NCI-H1092 (cell line): ENCODE measurements at regions not wholly inside any gene's neighbourhood (a gene's known extent, or its start where the extent isn't known, plus 50 kb on each side); places are given as distances from the start of the nearest gene placed in this dataset.

Experiments
- DNase-seq: peaks from one replicate; lab custom pipeline; 2025; lab: John Stamatoyannopoulos, UW

DNA sequence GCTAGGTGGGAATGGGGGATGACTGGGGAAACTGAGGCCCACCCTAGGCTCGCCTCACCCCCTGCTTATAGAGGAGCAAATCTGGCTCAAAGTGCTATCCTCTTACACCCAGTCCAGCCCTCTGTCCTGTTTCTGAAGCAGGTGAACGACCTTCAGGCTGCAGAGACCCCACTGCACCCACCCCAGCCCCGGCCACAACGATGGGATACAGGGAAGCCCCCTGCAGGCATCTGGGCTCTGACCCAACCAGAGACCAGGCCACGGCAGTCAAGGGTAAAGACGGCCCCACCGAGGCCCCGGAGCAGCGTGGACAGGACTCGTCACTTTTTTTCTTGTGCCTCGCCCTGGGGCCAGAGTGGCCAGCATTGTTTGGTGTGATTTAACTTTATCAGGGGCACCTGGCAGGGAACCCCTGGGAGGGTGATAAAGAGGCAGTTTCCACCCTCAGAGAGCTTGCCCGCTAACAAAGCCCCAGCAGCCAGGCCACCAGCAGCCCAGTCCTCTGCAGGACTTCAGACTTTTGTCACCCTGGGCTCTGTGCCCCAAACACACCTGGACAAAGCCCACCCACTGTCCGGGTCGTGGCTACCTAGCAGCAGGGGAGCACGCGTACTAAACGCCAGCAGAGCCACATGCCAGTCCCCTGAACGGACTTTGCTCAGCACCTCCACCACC is 612.6 kb downstream of the TBC1D22A start:
- no peak for DNase-seq

DNA sequence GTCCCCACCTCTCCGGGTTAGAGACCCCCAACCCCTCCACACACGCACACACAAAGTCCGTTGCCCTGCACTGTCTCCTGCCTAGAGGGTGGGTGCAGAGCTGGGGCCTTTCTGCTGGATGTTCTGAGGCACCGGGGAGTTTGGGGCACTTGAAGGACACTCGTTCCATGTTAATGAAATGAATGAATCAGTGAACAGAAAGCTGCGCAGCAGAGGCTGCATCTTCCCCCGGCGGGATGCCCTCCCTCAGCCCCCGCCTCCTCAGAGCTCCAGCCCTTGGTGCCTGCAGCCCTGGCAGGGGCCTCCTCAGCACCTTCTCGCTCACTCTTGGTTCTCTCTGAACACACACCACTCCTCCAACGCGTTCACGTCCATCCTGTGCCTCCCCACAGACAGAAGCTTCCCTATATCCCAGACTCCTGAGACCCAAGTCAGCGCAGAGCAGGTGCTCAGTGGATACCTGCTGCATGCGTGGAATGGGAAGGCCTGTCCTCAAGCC is 611.9 kb downstream of the TBC1D22A start:
- DNase-seq = no peak

DNA sequence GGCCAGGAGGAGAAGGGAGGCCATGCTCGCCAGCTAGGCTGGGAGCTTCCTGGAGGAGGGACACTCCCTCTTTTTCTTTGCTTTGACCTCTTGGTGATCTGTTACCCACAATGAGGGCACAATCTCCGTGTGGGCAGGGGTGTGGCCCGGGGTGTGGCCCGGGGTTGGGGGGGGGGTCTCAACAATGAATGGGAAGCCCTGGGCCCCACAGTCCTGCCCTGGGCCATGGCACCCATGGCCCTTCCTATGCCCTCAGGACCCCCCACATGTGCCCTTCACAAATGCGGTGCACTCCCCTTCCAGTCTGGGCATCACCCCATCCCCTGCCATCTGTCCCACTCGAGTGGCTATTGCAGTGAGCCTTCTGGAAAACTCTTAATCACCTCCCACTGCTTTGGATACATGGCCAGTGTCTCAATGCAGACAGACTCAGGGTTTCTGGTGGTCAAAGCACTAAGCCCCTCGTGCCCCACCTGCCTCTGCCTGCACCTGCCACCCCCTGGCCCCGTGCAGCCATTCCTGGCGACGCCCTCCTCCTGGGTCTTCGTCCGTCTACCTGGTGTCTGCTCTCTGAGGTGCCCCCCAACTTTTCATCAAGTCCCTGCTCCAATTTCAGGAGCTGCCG is 611.3 kb downstream of the TBC1D22A start:
- DNase-seq = no peak

DNA sequence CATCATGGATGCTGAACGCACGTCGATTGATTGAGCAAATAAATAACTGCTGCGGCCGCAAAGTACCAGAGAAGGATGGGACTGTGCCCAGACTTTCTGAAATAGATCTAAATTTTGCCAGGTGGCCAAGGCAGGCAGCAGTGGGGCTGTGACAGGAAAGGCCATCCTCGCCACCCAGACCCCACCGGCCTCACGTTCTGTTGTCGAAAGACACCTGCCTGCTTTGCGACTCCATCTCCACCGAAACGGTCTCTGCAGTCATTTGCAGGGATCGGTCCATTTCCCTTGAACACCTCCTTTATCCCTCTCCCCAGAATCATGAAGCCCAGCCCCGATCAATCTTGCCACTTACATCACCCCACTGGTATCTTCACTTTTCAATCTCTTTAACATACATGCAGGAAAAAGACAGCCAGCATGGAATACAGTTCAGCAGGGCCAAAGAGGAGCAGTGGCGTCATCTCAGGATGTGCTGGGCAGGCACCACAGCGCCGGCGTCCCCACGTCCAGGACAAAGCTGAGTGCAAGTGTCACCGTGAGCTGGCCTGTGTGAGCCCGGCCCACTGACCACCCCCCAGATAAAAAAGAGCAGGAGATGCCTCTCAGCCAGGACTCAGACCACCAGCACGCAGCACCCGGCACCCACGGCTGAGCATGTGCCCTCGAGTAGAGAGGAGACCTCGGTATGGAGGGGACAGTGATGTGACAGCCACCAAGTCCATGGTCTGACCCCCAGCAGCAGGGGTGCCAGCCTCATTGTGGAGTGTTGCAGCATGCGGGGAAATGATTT is 610.3 kb downstream of the TBC1D22A start:
- no peak for DNase-seq

DNA sequence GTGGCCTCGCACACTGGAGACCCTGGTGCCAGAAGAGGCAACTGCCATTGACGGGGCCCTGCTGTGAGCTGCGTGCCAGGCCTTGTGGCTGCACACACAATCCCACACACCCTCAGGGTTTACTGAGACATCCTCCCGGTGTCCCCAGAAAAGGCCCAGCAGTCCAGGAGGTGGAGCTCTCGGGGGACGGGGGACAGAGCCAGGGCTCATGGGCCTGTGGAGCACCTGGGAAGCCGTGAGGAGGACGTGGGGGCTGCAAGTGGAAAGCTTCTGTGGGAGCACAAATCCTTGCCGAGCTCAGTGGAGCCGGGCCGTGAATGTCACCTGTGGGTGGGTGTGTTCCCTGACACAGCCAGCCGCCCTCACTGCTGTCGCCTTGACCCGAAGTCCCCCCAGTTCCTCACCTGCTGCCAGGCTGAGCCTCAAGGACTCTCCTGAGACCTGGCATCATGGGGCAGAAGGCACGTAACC is 609.7 kb downstream of the TBC1D22A start:
- DNase-seq = no peak

DNA sequence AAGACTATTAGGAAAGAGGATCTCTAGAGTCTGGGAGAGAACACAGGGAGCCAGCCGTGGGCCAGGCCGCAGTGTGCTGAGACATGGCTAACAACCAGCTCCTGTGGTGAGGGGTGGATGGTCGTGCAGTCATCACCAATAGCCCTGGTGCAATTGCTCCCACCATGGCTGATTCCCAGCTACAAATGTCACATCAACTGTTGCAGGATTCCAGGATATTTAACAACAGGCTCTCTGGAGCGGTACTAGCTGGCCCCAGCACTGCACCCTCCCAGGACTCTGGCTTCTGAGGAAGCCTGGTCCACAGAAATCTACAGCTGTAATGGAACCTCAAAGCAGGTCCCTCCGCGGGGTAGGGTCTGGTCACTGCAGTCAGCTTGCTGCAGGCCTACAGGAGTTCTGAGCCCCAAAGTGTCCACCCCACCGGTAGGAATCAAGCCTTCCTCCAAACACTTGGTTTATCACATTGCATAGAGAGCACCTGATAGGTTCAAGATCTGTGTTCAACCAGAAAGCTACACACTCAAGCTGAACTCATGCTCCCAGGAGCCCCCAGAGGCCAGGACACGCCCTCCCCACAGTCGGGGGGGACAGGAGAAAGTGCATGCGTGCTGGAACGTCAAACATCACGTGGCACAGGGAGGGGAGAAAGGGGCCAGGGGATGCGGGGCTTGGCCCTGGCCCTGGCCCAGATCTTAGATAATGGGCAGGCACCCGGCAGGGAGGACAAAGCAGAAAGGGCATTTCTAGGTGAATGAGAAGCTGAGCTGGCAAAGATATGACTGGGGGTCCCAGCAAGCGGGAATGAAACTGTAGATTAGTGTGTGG is 609.0 kb downstream of the TBC1D22A start:
- DNase-seq = no peak

DNA sequence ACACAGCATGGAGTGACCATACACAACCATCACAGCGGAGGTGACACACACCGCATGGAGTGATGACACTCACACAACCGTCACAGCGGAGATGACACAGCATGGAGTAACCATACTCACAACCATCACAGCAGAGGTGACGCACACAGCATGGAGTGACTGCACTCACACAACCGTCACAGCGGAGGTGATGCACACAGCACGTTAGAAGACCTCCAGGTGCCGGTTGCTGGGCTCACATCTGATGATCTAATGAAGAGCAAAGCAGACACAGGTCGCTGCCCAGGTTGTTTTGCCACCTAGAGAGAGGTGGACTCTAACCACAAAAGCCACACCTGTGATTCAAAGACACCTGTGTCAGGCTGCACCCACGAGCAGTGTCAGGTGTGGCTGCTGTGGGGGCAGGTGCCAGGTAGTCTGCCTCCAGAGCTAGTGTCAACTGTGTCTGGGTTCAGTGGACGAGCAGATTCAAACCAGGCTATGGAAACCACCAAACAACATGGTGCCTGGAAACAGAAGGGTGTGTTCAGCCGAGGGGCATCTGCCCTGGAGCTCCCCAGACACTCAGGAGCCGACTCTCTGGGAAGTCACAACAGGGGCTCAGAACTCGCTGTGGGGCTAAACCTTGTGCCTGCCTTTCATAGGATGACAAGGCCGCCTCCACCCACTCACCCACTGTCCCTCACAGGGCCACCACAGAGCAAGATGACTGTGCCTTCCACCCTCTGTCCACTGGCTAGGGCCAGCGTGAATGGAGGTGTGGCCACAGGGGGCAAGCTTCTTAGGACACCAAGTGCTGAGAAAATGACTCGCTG is 608.2 kb downstream of the TBC1D22A start:
- no peak for DNase-seq

DNA sequence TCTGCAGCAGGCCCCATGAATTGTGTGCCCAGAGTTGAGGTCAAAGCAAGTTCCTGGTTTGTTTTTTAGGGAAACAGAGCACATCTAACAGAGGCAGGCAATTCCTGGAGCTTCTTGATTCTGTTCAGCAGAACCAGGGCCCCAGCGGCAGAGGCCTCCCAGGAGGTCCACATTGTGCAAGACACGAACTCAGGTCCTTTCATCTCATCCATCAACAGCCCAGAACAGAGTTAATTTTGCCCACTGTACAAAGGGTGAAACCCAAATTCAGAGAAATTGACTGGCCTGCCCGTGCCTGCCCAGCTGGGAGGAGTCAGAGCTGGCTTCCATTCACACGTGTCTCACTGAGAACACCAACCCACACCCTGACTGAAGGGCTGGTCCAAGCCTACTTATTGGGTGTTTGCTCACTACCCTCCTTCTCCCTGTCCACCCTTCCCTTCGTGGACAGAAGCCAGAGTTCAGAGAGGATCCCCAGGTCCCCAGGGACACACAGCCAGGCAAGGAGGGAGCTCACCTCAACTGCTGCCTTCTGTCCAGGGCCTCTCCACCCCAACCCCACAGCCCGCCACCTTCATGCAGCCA is 607.1 kb downstream of the TBC1D22A start:
- no peak for DNase-seq

DNA sequence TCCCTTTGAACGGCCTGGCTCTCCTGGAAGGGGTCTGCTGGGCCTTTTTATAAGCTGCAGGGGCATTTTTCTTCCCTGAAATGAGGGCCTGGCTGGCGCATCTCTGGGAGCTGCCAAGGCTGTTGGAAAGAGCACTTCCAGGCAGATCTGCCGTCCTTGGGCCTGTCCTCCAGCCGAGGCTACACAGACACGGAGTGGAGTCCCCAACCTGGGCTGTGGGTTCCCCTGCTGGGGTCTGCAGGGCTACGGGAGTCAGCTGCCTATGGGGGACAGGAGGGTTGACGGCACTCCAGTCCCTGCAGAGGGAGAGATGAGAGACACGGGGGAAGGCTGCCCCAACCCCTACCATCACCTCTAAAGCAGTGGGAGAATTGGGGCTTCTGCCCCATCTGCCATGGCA is 606.6 kb downstream of the TBC1D22A start:
- DNase-seq = no peak

DNA sequence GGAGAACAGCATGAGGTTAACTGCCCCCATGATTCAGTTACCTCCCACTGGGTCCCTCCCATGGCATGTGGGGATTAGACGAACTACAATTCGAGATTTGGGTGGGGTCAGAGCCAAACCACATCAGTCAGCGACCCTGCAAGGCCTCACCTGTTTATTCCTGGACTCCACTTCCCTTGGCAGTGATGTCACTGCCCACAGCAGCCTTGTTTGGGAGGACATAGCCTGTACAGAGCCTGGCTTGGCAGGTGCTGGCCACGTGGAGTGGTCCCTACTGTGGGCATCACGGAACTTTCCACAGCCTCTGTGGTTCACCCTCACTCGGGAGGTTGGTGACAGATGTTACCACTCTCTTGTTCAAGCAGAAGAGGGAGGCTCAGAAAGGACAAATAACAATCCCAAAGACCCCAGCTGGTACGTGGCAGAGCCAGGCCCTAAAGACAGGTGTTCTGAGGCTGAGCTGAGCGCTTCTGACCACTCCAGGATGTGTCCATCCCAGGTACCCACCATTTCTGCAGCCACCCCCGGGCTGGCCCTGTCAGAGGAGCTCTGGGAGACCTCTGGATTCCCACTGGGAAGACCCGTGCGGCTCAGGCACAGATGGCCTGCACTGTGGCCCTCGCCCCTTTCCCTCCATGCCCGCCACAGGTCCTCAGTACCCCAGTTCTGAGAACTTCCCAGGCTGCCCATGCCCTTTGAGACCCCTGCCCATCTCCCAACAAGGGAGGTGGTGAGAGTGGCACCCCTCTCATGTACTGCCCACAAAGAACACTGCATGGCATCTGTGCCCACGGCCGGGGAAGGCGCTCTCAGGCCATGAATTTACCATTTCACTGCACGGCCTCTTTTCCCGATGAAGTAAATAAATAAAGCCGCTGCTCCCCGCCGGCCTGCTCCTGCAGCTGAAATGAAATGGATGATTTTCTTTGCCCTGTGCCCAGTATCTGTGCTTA is 605.8 kb downstream of the TBC1D22A start:
- no peak for DNase-seq

DNA sequence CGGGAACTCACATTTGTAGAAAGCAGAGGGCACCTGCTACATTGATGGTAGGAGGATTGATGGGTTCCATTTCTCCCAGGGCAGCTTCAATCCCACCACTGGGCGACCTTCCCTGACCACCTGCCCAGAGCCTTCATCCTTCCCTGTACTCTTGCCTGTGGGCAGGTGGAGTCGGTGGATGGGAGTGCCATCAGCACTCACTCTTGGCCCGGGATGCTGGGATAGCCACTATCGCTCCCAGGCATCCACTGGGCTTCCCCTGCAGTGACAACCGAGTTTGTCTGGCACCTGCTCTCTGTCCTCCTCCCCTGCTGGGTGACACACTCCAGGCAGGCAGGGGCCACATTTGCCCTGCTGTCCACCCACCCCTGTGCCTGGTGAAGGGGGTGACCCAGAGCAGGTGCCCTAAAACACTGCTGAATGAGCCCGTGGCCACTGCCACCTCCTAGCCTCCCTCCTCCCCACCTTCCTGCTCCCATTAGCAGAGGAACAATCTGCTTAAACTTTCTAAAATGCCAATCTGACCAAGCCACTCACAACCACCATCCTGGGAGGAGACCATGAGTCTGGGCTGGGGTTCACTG is 604.7 kb downstream of the TBC1D22A start:
- no peak for DNase-seq

DNA sequence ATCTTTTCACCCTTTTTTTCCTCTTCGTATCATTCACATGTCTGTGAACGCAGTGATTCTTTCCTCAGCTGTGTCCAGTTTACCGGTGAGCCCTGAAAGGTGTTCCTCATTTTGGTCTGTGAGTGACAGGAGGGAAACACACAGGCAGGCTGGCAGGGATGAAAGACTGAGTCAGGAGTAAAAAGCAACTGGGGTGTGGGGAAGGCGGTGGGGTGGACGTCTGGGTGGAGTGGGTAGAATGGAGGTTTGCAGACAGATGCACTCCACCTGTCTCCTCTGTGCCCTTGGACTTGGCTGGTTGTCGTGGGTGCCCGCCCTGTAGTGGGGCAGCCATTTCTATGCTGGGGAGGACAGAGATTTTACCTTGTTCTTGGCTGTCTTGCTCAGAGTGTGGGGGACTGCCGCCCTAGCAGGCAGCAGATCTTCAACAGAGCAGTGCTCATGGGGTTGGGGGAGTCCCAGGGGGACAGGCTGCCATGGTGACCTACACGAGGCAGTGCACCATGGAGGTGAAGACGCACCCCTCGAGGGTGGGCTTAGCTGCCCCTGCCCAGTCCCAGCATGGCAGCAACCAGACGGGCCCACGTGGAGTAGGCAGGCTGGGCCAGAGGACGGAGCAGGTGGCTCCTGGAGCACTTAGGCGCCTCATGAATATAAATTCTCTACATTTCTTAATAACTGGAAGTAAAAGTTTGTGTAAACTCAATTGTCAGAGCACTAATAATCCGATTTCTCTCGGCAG is 603.7 kb downstream of the TBC1D22A start:
- no peak for DNase-seq

DNA sequence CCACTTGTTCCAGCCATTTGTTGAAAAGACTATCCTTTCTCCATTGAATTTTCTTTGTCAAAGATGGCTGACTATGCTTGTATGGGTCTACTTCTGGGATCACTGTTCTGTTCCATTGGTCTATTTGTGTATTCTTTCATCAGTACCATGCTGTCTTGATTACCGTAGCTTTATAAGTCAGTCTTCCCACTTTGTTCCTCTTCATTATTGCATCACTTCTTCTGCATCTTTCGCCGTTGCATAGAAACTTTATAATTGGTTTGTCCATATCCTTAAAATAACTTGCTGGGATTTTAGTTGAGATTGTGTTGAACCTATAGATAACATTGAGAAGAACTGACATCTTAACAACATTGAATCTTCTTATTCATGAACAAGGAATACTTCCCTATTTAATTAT is 598.8 kb downstream of the TBC1D22A start:
- no peak for DNase-seq

DNA sequence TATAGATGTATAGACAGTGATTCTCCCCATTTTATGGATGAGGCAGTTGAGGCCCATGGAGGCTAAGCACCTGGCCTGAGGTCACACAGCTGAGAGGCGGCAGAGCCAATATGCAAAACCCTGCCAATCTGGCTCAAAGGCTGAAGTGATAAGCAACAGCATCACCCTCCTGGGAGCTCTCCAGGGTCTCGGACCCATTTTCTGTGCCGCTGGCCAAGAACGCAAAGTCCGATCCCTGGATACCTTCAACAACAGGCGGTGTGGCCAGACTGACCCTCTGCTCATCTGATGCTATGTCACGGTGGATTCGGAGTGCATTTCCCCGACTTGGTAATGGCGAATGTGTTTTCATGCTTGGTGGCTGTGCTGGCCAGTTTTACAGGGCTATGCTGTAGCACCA is 595.0 kb downstream of the TBC1D22A start:
- no peak for DNase-seq

DNA sequence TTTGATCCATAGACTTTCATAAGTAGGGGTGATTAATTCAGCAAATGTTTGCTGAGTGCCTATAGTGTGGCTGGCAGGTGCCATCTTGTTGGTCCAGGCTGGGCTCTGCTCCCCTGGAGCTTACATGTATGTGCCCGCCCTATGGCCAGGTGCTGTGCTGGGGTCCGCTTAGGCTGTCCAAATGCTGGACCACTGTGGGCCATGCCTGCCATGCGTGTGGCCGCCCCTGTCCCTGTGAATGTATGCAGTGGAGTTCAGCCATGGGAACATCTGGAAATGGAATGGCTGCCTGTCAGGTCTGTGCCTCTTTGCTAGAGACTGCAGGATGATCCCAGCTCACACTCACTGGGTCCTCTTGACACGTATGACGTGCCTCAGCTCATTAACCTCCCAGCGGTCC is 594.6 kb downstream of the TBC1D22A start:
- DNase-seq = no peak

DNA sequence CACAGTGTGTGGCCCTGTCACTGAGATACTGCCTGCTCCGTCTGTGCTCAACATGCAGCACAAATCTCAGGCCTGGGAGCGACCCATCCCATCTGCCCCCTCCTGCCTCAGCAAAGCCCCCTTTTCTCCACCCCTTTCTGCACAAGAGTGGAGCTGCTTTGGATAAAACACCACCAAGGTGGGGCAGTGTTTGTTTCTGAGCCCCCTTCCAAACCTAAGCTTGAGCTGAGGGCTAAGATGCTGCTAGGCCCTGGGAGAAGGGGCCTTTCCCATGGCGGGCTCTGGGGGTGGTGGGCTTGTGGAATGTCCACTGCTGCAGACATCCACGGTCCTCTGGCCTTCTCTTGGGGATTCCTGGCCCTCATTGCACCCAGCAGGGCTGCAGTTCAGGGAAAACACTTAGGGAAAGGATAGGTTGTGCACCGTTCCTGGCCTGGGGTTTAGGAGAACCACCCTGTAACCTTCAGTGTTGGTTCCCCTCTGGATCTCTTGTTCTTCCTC is 594.1 kb downstream of the TBC1D22A start:
- DNase-seq = no peak

DNA sequence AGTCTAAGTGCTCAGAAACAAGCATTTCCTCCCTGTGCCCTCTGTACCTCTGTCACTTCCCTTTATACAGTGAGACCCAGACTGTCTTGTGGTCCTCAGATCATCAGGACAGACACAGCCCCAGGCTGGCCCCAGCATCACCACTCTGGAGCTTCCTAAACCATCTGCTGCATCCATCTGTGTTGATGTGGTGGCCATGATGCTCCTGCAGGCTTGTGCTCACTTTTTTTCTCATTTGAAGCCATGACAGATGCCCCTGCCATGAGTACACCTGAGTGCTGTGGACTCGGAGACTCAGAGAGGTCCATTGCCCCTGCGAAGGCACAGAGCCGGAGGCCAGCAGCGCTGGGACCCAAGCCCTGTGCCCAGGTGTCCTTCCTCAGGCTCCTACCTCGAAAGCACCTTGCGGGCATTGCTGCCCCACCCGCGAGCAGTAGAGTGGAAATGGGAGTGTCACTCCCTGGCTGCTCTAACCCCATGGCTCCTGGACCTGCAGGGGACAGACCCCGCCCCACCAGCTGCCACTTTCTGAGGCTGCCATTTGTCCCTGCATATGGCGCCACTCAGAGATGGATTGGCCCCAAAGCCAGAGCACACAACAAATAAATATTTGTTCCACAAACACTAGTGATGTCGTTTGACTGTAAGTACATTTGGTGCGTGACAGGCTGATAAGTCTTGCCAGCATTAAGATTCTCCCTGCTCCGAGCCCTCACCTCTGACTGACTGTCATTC is 593.5 kb downstream of the TBC1D22A start:
- no peak for DNase-seq

DNA sequence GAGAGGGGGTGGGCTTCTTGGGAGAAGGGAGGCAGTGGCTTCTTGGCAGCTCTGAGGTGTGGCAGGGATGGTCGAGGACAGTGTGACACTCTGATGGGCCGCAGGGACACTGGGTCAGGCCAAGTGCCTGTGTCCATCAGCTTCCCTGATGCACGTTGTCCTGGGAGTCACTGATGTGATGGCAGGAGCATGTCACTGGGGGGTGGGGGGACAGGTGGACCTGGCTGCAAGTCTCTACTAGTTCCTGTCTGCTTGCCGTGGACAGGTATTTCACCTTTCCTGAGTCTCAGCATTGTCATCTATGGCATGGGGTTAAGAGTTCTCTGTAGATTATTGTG is 592.9 kb downstream of the TBC1D22A start:
- no peak for DNase-seq
